ENCODE measurements at regions not wholly inside any gene's neighbourhood (a gene's known extent, or its start where the extent isn't known, plus 50 kb on each side); places are given as distances from the start of the nearest gene placed in this dataset.

DNA sequence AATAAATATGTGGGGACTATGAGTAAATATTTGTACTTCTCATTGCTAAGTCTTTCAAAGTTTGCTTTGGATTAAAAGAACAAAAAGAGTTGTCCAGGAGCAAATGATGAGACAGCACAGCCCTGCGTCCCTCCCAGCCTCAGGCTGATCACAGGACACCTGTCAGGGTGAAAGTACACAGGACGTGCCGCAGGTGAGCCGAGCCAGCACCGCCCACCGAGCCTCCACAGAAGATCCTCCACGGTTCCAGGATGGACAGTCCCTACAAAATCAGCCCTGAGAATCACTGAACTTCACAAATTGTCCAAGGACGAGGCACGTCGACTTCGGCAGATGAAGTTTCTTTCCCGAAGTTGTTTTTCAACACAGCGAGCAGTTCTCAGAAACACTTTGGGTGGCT lies 661.5 kb downstream of the BRD1 start:
- TF ChIP-seq CTCF (IDR thresholded peaks at IDR 0.05) (no peak), POLR2A (IDR thresholded peaks at IDR 0.05) (no peak), POLR2AphosphoS5 (IDR thresholded peaks at IDR 0.05) (no peak), EP300 (IDR thresholded peaks at IDR 0.05) (no peak)
